DND-41 (cell line): ENCODE measurements at regions not wholly inside any gene's neighbourhood (a gene's known extent, or its start where the extent isn't known, plus 50 kb on each side); places are given as distances from the start of the nearest gene placed in this dataset.
A peak's percentile ranks its signal among the peaks of the same experiment; 100 is the strongest.

Source experiments
- ATAC-seq: fragments of 200-7000 bp; cut with Tn5 transposase; 3 replicates; pipeline ENCODE4 v1.9.1; 2021; ENCODE audit warnings: low read depth; ENCODE audit not compliant: insufficient read depth
- DNase-seq: peaks from one replicate; pipeline ENCODE4 v3.0.0-alpha.2; 2020
- H2AFZ ChIP-seq: 2 replicates; pipeline ENCODE4 v1.6.0; 2012; ENCODE audit warnings: low read depth, low read length
- H3K27ac ChIP-seq: 2 replicates; pipeline ENCODE4 v1.5.1; 2012; ENCODE audit warnings: low read length, inconsistent platforms
- H3K27me3 ChIP-seq: fragments of 200-600 bp; sonication (generic); 2 replicates; pipeline ENCODE4 v1.6.0; 2012; ENCODE audit warnings: low read length, mild to moderate bottlenecking, inconsistent platforms; ENCODE audit not compliant: insufficient read depth, poor library complexity
- H3K36me3 ChIP-seq: 2 replicates; pipeline ENCODE4 v1.5.1; 2012; ENCODE audit warnings: low read length, inconsistent platforms; ENCODE audit not compliant: insufficient read depth
- H3K4me1 ChIP-seq: 2 replicates; pipeline ENCODE4 v1.5.1; 2012; ENCODE audit warnings: mild to moderate bottlenecking, low read length; ENCODE audit not compliant: insufficient read depth
- H3K4me2 ChIP-seq: 2 replicates; pipeline ENCODE4 v1.6.0; 2012; ENCODE audit warnings: mild to moderate bottlenecking, moderate library complexity, low read length, inconsistent platforms; ENCODE audit not compliant: insufficient read depth
- H3K4me3 ChIP-seq, 2 experiments: fragments of 200-600 bp in 1 of 2; shearing (Covaris generic) in 1 of 2; 2 replicates each; pipeline ENCODE4 v1.5.1; 2012 to 2016; ENCODE audit warnings: inconsistent platforms in 2 of 2, low read length in 2 of 2, mild to moderate bottlenecking in 2 of 2, low read depth in 1 of 2, moderate library complexity in 1 of 2
- H3K79me2 ChIP-seq: 2 replicates; pipeline ENCODE4 v1.6.0; 2012; ENCODE audit warnings: low read length, inconsistent platforms; ENCODE audit not compliant: insufficient read depth
- H3K9ac ChIP-seq: 2 replicates; pipeline ENCODE4 v1.6.0; 2012; ENCODE audit warnings: low read depth, mild to moderate bottlenecking, inconsistent platforms, low read length, moderate library complexity
- H3K9me3 ChIP-seq: 2 replicates; pipeline ENCODE4 v1.5.1; 2012; ENCODE audit warnings: low read length, moderate library complexity, mild to moderate bottlenecking, inconsistent platforms; ENCODE audit not compliant: insufficient read depth, severe bottlenecking
- H4K20me1 ChIP-seq: 2 replicates; pipeline ENCODE4 v1.6.0; 2012; ENCODE audit warnings: low read length; ENCODE audit not compliant: insufficient read depth
- EZH2 ChIP-seq: IDR thresholded peaks from 3 replicates; pipeline ENCODE4 v1.6.1; 2012; ENCODE audit warnings: borderline replicate concordance, low read depth, mild to moderate bottlenecking, moderate library complexity, low read length, inconsistent platforms; ENCODE audit not compliant: severe bottlenecking
- TF ChIP-seq, protein P1 (sequence below): IDR thresholded peaks from 2 replicates; pipeline ENCODE4 v1.5.1; 2012; ENCODE audit warnings: borderline replicate concordance, low read length, moderate library complexity, mild to moderate bottlenecking; ENCODE audit not compliant: poor library complexity, severe bottlenecking; ENCODE audit errors: extremely low read depth

DNA sequence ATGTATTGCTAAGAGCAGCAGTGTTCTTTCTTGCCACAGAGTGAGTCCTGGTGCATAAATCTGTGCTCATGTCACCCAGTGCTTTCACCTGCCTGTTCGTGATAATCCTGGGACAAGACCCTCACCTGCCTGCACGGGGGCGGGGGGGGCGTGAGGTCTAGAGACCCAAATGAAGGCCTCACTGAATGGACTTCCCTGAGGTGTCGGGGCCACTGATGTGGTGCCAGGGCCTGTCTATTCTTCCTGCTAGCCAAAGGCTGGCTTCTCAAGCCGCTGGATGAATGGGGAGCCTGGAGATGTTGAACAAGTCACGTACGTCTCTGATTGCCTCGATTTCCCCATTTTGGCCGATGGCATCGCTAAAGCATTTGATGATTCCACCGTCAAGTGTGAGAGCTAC, 118.8 kb upstream of the IRF2BP2 start:
- no peaks in the 10 kb centered on the region for H4K20me1 ChIP-seq
- H3K27me3 ChIP-seq = no peaks in the 10 kb centered on the region
- DNase-seq = no peak
- no peak overlapping the region for H2AFZ ChIP-seq
- no peak overlapping the region for H3K4me2 ChIP-seq
- peak overlapping the region; percentile 34; the same call in 1 of the 2 replicates for H3K27ac ChIP-seq
- H3K4me3 ChIP-seq = no peak overlapping the region
- ATAC-seq = no peak
- TF ChIP-seq EZH2 = no peak
- TF ChIP-seq, protein P1, sequence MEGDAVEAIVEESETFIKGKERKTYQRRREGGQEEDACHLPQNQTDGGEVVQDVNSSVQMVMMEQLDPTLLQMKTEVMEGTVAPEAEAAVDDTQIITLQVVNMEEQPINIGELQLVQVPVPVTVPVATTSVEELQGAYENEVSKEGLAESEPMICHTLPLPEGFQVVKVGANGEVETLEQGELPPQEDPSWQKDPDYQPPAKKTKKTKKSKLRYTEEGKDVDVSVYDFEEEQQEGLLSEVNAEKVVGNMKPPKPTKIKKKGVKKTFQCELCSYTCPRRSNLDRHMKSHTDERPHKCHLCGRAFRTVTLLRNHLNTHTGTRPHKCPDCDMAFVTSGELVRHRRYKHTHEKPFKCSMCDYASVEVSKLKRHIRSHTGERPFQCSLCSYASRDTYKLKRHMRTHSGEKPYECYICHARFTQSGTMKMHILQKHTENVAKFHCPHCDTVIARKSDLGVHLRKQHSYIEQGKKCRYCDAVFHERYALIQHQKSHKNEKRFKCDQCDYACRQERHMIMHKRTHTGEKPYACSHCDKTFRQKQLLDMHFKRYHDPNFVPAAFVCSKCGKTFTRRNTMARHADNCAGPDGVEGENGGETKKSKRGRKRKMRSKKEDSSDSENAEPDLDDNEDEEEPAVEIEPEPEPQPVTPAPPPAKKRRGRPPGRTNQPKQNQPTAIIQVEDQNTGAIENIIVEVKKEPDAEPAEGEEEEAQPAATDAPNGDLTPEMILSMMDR = no peak
- no peaks in the 10 kb centered on the region for H3K36me3 ChIP-seq
- no peak overlapping the region for H3K9ac ChIP-seq
- H3K9me3 ChIP-seq = no peaks in the 10 kb centered on the region
- H3K79me2 ChIP-seq = no peaks in the 10 kb centered on the region
- peaks cover 70% of the 10 kb centered on the region for H3K4me1 ChIP-seq

DNA sequence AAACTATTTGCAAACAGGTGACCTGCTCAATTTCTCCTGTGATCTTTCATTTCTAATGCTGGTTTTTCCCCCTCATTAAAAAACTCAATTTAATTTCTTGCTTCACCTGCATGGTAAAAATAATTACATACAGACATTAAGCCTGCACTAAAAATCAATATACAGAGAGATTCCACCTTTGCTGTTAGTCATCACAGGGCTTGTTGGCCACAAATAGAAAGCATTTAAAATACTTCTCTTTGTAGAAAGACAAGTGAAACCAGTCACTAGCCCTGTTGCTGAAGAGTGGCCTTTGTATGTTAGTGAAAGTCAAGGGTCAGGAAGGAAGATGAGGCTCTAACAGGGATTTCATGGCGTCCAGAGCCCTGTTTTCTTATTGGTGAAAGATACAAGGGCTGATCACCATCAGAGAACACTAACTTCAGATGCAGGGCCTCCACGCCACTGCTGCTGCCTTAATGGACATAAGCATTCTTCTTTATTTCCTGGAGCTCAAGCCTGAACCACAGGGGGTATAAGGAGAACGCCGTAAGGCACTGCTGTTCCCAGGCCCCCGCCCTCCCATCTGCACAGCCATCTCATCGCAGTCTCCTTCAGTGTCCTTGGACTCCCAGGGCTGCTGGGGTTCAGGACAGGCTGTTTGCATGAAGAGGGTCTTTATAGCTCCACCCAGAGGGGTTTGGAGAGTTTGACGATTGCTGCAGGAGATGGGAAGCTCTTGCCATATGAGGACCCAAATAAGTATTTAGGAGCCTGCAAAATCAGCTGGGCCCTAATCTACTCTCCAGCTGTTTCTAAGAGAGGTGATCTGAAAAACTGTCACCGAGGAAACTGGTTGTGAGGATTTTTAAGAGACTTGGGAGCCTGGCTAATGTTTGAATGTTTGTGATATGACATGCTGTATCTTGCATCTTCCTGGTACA, 117.3 kb upstream of the IRF2BP2 start:
- H3K4me3 ChIP-seq = no peak overlapping the region
- ATAC-seq = no peak
- H3K36me3 ChIP-seq = no peaks in the 10 kb centered on the region
- H3K4me1 ChIP-seq = peaks cover 82% of the 10 kb centered on the region
- no peak overlapping the region for H3K4me2 ChIP-seq
- no peak overlapping the region for H2AFZ ChIP-seq
- no peak for DNase-seq
- H4K20me1 ChIP-seq = no peaks in the 10 kb centered on the region
- no peak for TF ChIP-seq EZH2
- TF ChIP-seq, protein P1 = no peak
- no peak overlapping the region for H3K9ac ChIP-seq
- no peaks in the 10 kb centered on the region for H3K27me3 ChIP-seq
- no peaks in the 10 kb centered on the region for H3K9me3 ChIP-seq
- no peaks in the 10 kb centered on the region for H3K79me2 ChIP-seq
- peak overlapping the region; percentile 100 for H3K27ac ChIP-seq

DNA sequence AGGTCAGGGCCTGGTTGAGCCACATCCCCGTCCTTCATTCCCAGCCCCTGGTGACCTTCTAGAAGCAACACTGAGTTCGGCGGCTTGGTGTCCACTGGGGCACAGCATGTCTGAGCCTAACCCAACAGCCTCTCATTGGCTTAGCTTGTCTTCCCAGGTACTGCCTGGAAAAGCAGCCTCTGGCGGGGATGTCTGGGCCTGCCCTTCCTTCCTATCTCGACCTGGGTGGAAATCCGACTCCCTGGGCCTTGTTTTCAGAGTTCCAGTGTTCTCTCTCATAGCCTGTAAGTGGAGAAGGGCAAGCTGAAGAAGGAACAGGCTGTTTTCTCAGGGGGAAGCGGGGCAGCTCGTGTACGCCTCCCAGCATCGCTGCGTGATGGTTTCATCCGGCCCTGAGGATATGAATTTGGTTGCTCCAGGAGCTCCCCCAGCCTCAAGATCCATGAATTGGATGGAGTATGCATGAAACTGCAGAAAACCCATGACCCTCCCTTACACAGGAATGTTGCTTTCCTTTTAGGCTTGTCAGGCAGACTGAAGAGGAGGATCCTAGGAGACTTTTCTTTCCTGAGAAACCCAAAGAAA, 116.5 kb upstream of the IRF2BP2 start:
- Histone ChIP-seq H3K36me3 (no peaks in the 10 kb centered on the region), H3K27ac (peak overlapping the region; percentile 100), H3K9me3 (no peaks in the 10 kb centered on the region), H3K9ac (peak overlapping the region; percentile 96; the same call in 1 of the 2 replicates), H3K4me3 (no peak overlapping the region; a peak in 1 of 4 replicates), H3K79me2 (no peaks in the 10 kb centered on the region), H3K4me2 (peak overlapping the region; percentile 81), H3K27me3 (no peaks in the 10 kb centered on the region), H2AFZ (peak overlapping the region; percentile 65; the same call in 1 of the 2 replicates), H4K20me1 (no peaks in the 10 kb centered on the region), H3K4me1 (peaks cover 82% of the 10 kb centered on the region)
- no peak for DNase-seq
- no peak for TF ChIP-seq EZH2
- TF ChIP-seq, protein P1 = no peak
- ATAC-seq = no peak
